KMS-11 (cell line): ENCODE measurements at regions not wholly inside any gene's neighbourhood (a gene's known extent, or its start where the extent isn't known, plus 50 kb on each side); places are given as distances from the start of the nearest gene placed in this dataset.
"Not testable (repeated sequence)": the region's sequence is repeated elsewhere in the genome, so short reads cannot be mapped to it uniquely, and the experiment has no call there.

ENCODE experiments used
- H2AFZ ChIP-seq: fragments of 200-600 bp; sonication (generic); 2 replicates; pipeline ENCODE4 v1.6.1; 2016; ENCODE audit warnings: antibody characterized with exemption, mixed run types, low read depth
- H3K27ac ChIP-seq: fragments of 200-600 bp; sonication (generic); 2 replicates; pipeline ENCODE4 v1.6.1; 2016; ENCODE audit warnings: mild to moderate bottlenecking, mixed run types
- H3K27me3 ChIP-seq: fragments of 200-600 bp; sonication (generic); 2 replicates; pipeline ENCODE4 v1.6.1; 2017; ENCODE audit warnings: mild to moderate bottlenecking, low read depth, mixed run types, moderate library complexity; ENCODE audit not compliant: insufficient read depth
- H3K36me3 ChIP-seq: fragments of 200-600 bp; sonication (generic); 2 replicates; pipeline ENCODE4 v1.6.1; 2017; ENCODE audit warnings: mild to moderate bottlenecking, mixed run types; ENCODE audit not compliant: insufficient read depth
- H3K4me1 ChIP-seq: fragments of 200-600 bp; sonication (generic); 2 replicates; pipeline ENCODE4 v1.6.1; 2016; ENCODE audit warnings: mild to moderate bottlenecking, low read depth, mixed run types; ENCODE audit not compliant: poor library complexity, severe bottlenecking
- H3K4me2 ChIP-seq: fragments of 200-600 bp; sonication (generic); 2 replicates; pipeline ENCODE4 v1.7.0; 2016; ENCODE audit warnings: mild to moderate bottlenecking, mixed run types
- H3K4me3 ChIP-seq: fragments of 200-600 bp; sonication (generic); IDR thresholded peaks from 2 replicates; pipeline ENCODE4 v1.6.1; 2017; ENCODE audit warnings: low read depth, low read length, mixed read lengths; ENCODE audit not compliant: insufficient read depth
- H3K79me2 ChIP-seq: fragments of 200-600 bp; sonication (generic); 2 replicates; pipeline ENCODE4 v1.6.1; 2016; ENCODE audit warnings: low read depth, mixed run types; ENCODE audit not compliant: insufficient read depth
- H3K9ac ChIP-seq: fragments of 200-600 bp; sonication (generic); 2 replicates; pipeline ENCODE4 v1.6.1; 2016; ENCODE audit warnings: mild to moderate bottlenecking, mixed run types
- H4K20me1 ChIP-seq: fragments of 200-600 bp; sonication (generic); 2 replicates; pipeline ENCODE4 v1.6.1; 2016; ENCODE audit warnings: mild to moderate bottlenecking, mixed run types; ENCODE audit not compliant: insufficient read depth
- CTCF ChIP-seq: fragments of 200-600 bp; sonication (generic); conservative IDR thresholded peaks from 2 replicates; pipeline ENCODE4 v1.6.1; 2017; ENCODE audit warnings: low read depth, mild to moderate bottlenecking, antibody characterized with exemption, low read length, moderate library complexity, mixed read lengths

GRCh38 chr22:48624401-48624800 is 1203.3 kb downstream of the BRD1 start:
- H3K79me2 ChIP-seq, result no peaks in the 10 kb centered on the region
- H4K20me1 ChIP-seq, result no peaks in the 10 kb centered on the region
- no peaks in the 10 kb centered on the region for H3K27me3 ChIP-seq
- H2AFZ ChIP-seq, result no peak overlapping the region
- no peak overlapping the region for H3K4me2 ChIP-seq
- TF ChIP-seq CTCF, result no peak
- H3K4me3 ChIP-seq, result no peak overlapping the region
- H3K9ac ChIP-seq, result no peak overlapping the region
- H3K27ac ChIP-seq, result no peak overlapping the region
- no peaks in the 10 kb centered on the region for H3K36me3 ChIP-seq
- no peaks in the 10 kb centered on the region for H3K4me1 ChIP-seq

- H3K36me3 ChIP-seq, result no peaks in the 10 kb centered on the region
- no peak overlapping the region for H2AFZ ChIP-seq
- no peaks in the 10 kb centered on the region for H3K27me3 ChIP-seq
- H3K27ac ChIP-seq, result no peak overlapping the region
- no peak overlapping the region for H3K9ac ChIP-seq
- TF ChIP-seq CTCF, result no peak
- no peak overlapping the region for H3K4me2 ChIP-seq
- no peaks in the 10 kb centered on the region for H4K20me1 ChIP-seq
- H3K79me2 ChIP-seq, result no peaks in the 10 kb centered on the region
- no peak overlapping the region for H3K4me3 ChIP-seq
- H3K4me1 ChIP-seq, result no peaks in the 10 kb centered on the region
Observed at GRCh38 chr22:48622891-48623545, 1204.7 kb downstream of the BRD1 start.

- H2AFZ ChIP-seq, result no peak overlapping the region
- H3K4me2 ChIP-seq, result no peak overlapping the region
- no peak overlapping the region for H3K4me3 ChIP-seq
- H3K27me3 ChIP-seq, result no peaks in the 10 kb centered on the region
- no peaks in the 10 kb centered on the region for H4K20me1 ChIP-seq
- H3K36me3 ChIP-seq, result no peaks in the 10 kb centered on the region
- TF ChIP-seq CTCF, result no peak
- H3K4me1 ChIP-seq, result no peaks in the 10 kb centered on the region
- H3K9ac ChIP-seq, result no peak overlapping the region
- H3K79me2 ChIP-seq, result no peaks in the 10 kb centered on the region
- H3K27ac ChIP-seq, result no peak overlapping the region
Observed at GRCh38 chr22:48621085-48621484, 1206.6 kb downstream of the BRD1 start.

- H2AFZ ChIP-seq, result not testable (repeated sequence)
Observed at GRCh38 chr22:48620460-48620859, 1207.2 kb downstream of the BRD1 start.

DNA sequence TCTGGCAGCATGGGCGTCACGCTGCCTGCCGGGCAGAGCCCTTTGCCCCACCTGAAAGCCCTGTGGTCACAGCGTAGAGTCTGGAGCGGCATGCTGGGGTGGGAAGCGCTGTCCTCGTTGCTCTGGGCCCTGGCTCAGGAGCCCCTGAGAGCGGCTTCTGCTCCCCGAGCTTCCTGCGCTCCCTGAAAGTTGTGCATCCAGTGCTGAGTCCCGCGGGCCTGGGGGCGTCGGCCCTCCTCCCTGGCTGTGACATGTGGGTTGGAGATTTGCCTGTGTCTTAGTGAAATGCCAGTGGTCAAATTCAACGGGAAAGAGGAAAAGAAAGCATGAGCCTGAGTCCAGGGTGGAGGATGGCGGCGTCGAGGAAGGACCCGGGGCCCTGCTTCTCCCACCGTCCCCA is 1208.0 kb downstream of the BRD1 start:
- H3K79me2 ChIP-seq, result no peaks in the 10 kb centered on the region
- H3K36me3 ChIP-seq, result no peaks in the 10 kb centered on the region
- H4K20me1 ChIP-seq, result no peaks in the 10 kb centered on the region
- no peak overlapping the region for H3K4me2 ChIP-seq
- H3K4me3 ChIP-seq, result no peak overlapping the region
- H3K4me1 ChIP-seq, result no peaks in the 10 kb centered on the region
- H3K9ac ChIP-seq, result no peak overlapping the region
- H3K27ac ChIP-seq, result no peak overlapping the region
- H3K27me3 ChIP-seq, result no peaks in the 10 kb centered on the region
- H2AFZ ChIP-seq, result no peak overlapping the region
- no peak for TF ChIP-seq CTCF

More at GRCh38 chr22:48620460-48620859, 1207.2 kb downstream of the BRD1 start:
- H4K20me1 ChIP-seq, H3K36me3 ChIP-seq, H3K4me2 ChIP-seq, H3K27ac ChIP-seq, H3K79me2 ChIP-seq, H3K4me3 ChIP-seq, H3K9ac ChIP-seq, H3K4me1 ChIP-seq, H3K27me3 ChIP-seq: not testable (repeated sequence)
